Panc1 (cell line): ENCODE measurements at regions not wholly inside any gene's neighbourhood (a gene's known extent, or its start where the extent isn't known, plus 50 kb on each side); places are given as distances from the start of the nearest gene placed in this dataset.

Source experiments
- CTCF ChIP-seq: fragments of 450-650 bp; IDR thresholded peaks from 2 replicates; pipeline ENCODE4 v1.5.1; 2017; ENCODE audit warnings: mild to moderate bottlenecking
- POLR2AphosphoS5 ChIP-seq: IDR thresholded peaks from 2 replicates; pipeline ENCODE4 v1.6.1; 2012; ENCODE audit warnings: mild to moderate bottlenecking, low read depth, low read length, moderate library complexity
- REST ChIP-seq, 2 experiments: IDR thresholded peaks; 2 replicates each; pipeline ENCODE4 v1.6.1; 2011 to 2012; ENCODE audit warnings: low read depth in 2 of 2, control low read depth in 1 of 2, low read length in 1 of 2, mild to moderate bottlenecking in 1 of 2, moderate library complexity in 1 of 2; ENCODE audit not compliant: insufficient read depth in 1 of 2
- SIN3A ChIP-seq: IDR thresholded peaks from 2 replicates; pipeline ENCODE4 v1.6.1; 2012; ENCODE audit warnings: low read depth, mild to moderate bottlenecking, low read length, moderate library complexity, borderline replicate concordance; ENCODE audit not compliant: insufficient read depth
- TCF7L2 ChIP-seq: IDR thresholded peaks from 2 replicates; pipeline ENCODE4 v1.6.1; 2011; ENCODE audit warnings: mild to moderate bottlenecking, low read depth, low read length, inconsistent platforms

DNA sequence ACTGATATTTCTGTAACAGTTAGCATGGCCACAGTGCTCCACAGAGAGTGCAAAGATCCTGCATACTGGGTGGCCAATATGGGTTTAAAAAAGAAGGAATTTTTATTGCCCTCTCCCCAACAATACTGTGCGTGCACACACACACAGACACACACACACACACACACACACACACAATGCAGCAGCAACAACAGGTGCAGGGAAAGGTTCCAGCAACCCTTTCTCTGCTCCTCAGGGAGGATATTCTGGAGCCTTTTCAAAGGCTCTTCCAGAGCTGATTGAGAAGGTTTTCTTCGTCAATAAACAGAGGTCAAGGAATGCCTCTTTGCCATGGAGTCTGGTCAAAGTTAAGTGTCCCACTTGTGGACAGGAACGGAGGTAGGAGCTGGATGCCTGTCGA is 84.8 kb upstream of the ZFP42 start:
- no peak for TF ChIP-seq CTCF
- TF ChIP-seq TCF7L2: no peak
- TF ChIP-seq REST (IDR thresholded peaks at IDR 0.05; ENCODE audit: insufficient read depth in 1 of 2, low read depth in 2 of 2, low read length in 1 of 2): no peak
- no peak for TF ChIP-seq POLR2AphosphoS5
- TF ChIP-seq SIN3A: no peak
